ENCODE measurements at regions not wholly inside any gene's neighbourhood (a gene's known extent, or its start where the extent isn't known, plus 50 kb on each side); places are given as distances from the start of the nearest gene placed in this dataset.

- Histone ChIP-seq H3K27ac (no peak overlapping the region), H3K9me3 (replicated peaks) (0 out of 2 replicates have a peak, but pooled peaks cover 3% of the 10 kb centered on the region), H3K36me3 (no peaks in the 10 kb centered on the region), H3K27me3 (0 out of 2 replicates have a peak, but pooled peaks cover 5% of the 10 kb centered on the region), H3K4me1 (no peaks in the 10 kb centered on the region), H3K4me3 (no peak overlapping the region)
- no peak for DNase-seq
Observed at GRCh38 chr20:52410731-52411234, 219.2 kb upstream of the ZFP64 start.

GRCh38 chr20:52410182-52410647 lies 218.6 kb upstream of the ZFP64 start:
- H3K27me3 ChIP-seq: 0 out of 2 replicates have a peak, but pooled peaks cover 5% of the 10 kb centered on the region
- H3K4me3 ChIP-seq: no peak overlapping the region
- H3K4me1 ChIP-seq: no peaks in the 10 kb centered on the region
- H3K9me3 ChIP-seq (replicated peaks): 0 out of 2 replicates have a peak, but pooled peaks cover 3% of the 10 kb centered on the region
- DNase-seq: no peak
- H3K36me3 ChIP-seq: no peaks in the 10 kb centered on the region
- H3K27ac ChIP-seq: no peak overlapping the region

GRCh38 chr20:52405986-52406385 lies 214.4 kb upstream of the ZFP64 start:
- 0 out of 2 replicates have a peak, but pooled peaks cover 3% of the 10 kb centered on the region for H3K9me3 ChIP-seq (replicated peaks)
- H3K27ac ChIP-seq: no peak overlapping the region
- H3K4me3 ChIP-seq: no peak overlapping the region
- no peaks in the 10 kb centered on the region for H3K36me3 ChIP-seq
- no peak for DNase-seq
- 0 out of 2 replicates have a peak, but pooled peaks cover 5% of the 10 kb centered on the region for H3K27me3 ChIP-seq
- H3K4me1 ChIP-seq: no peaks in the 10 kb centered on the region

GRCh38 chr20:52405417-52405816 lies 213.8 kb upstream of the ZFP64 start:
- DNase-seq: no peak
- H3K4me1 ChIP-seq: no peaks in the 10 kb centered on the region
- no peaks in the 10 kb centered on the region for H3K36me3 ChIP-seq
- 0 out of 2 replicates have a peak, but pooled peaks cover 5% of the 10 kb centered on the region for H3K27me3 ChIP-seq
- H3K9me3 ChIP-seq (replicated peaks): 0 out of 2 replicates have a peak, but pooled peaks cover 3% of the 10 kb centered on the region
- no peak overlapping the region for H3K27ac ChIP-seq
- H3K4me3 ChIP-seq: no peak overlapping the region

- Histone ChIP-seq H3K27me3 (0 out of 2 replicates have a peak, but pooled peaks cover 5% of the 10 kb centered on the region), H3K4me3 (no peak overlapping the region), H3K9me3 (replicated peaks) (0 out of 2 replicates have a peak, but pooled peaks cover 3% of the 10 kb centered on the region), H3K36me3 (no peaks in the 10 kb centered on the region), H3K4me1 (no peaks in the 10 kb centered on the region), H3K27ac (no peak overlapping the region)
- DNase-seq: no peak
Observed at GRCh38 chr20:52404671-52405070, 213.1 kb upstream of the ZFP64 start.

GRCh38 chr20:52402950-52403349 lies 211.4 kb upstream of the ZFP64 start:
- H3K4me1 ChIP-seq: no peaks in the 10 kb centered on the region
- DNase-seq: no peak
- no peak overlapping the region for H3K4me3 ChIP-seq
- no peak overlapping the region for H3K27ac ChIP-seq
- no peaks in the 10 kb centered on the region for H3K36me3 ChIP-seq
- H3K27me3 ChIP-seq: no peaks in the 10 kb centered on the region
- H3K9me3 ChIP-seq (replicated peaks): no peaks in the 10 kb centered on the region

GRCh38 chr20:52402514-52402913 lies 210.9 kb upstream of the ZFP64 start:
- no peak overlapping the region for H3K4me3 ChIP-seq
- no peaks in the 10 kb centered on the region for H3K4me1 ChIP-seq
- no peaks in the 10 kb centered on the region for H3K9me3 ChIP-seq (replicated peaks)
- H3K36me3 ChIP-seq: no peaks in the 10 kb centered on the region
- DNase-seq: no peak
- H3K27me3 ChIP-seq: no peaks in the 10 kb centered on the region
- H3K27ac ChIP-seq: no peak overlapping the region

- no peak for DNase-seq
- Histone ChIP-seq H3K27ac (no peak overlapping the region), H3K27me3 (no peaks in the 10 kb centered on the region), H3K4me3 (no peak overlapping the region), H3K36me3 (no peaks in the 10 kb centered on the region), H3K4me1 (no peaks in the 10 kb centered on the region), H3K9me3 (replicated peaks) (no peaks in the 10 kb centered on the region)
Observed at GRCh38 chr20:52401431-52401830, 209.9 kb upstream of the ZFP64 start.

- Histone ChIP-seq H3K27ac (no peak overlapping the region), H3K4me3 (no peak overlapping the region), H3K36me3 (no peaks in the 10 kb centered on the region), H3K4me1 (no peaks in the 10 kb centered on the region), H3K9me3 (replicated peaks) (no peaks in the 10 kb centered on the region), H3K27me3 (no peaks in the 10 kb centered on the region)
- DNase-seq: no peak
Observed at GRCh38 chr20:52399352-52399751, 207.8 kb upstream of the ZFP64 start.

GRCh38 chr20:52389606-52390005 lies 198.0 kb upstream of the ZFP64 start:
- Histone ChIP-seq H3K36me3 (no peaks in the 10 kb centered on the region), H3K27me3 (peaks cover 10% of the 10 kb centered on the region), H3K4me1 (no peaks in the 10 kb centered on the region), H3K4me3 (no peak overlapping the region), H3K27ac (no peak overlapping the region), H3K9me3 (replicated peaks) (no peaks in the 10 kb centered on the region)
- DNase-seq: no peak

GRCh38 chr20:52383995-52384621 lies 192.5 kb upstream of the ZFP64 start:
- DNase-seq: no peak
- Histone ChIP-seq H3K4me3 (no peak overlapping the region), H3K9me3 (replicated peaks) (no peaks in the 10 kb centered on the region), H3K4me1 (no peaks in the 10 kb centered on the region), H3K27ac (no peak overlapping the region), H3K27me3 (peaks cover 6% of the 10 kb centered on the region), H3K36me3 (no peaks in the 10 kb centered on the region)

GRCh38 chr20:52382933-52383332 lies 191.4 kb upstream of the ZFP64 start:
- H3K9me3 ChIP-seq (replicated peaks): no peaks in the 10 kb centered on the region
- no peaks in the 10 kb centered on the region for H3K4me1 ChIP-seq
- H3K4me3 ChIP-seq: no peak overlapping the region
- H3K27ac ChIP-seq: no peak overlapping the region
- no peaks in the 10 kb centered on the region for H3K36me3 ChIP-seq
- DNase-seq: no peak
- H3K27me3 ChIP-seq: peaks cover 6% of the 10 kb centered on the region

- Histone ChIP-seq H3K27me3 (peaks cover 3% of the 10 kb centered on the region; the same call in 1 of the 2 replicates), H3K36me3 (no peaks in the 10 kb centered on the region), H3K4me1 (no peaks in the 10 kb centered on the region), H3K4me3 (no peak overlapping the region), H3K9me3 (replicated peaks) (no peaks in the 10 kb centered on the region), H3K27ac (no peak overlapping the region)
- DNase-seq: peak; percentile 38 to 71
Observed at GRCh38 chr20:52379723-52380336, 188.3 kb upstream of the ZFP64 start.

- no peak for DNase-seq
- H3K27me3 ChIP-seq: no peaks in the 10 kb centered on the region; the same call in 1 of the 2 replicates
- no peaks in the 10 kb centered on the region for H3K36me3 ChIP-seq
Observed at GRCh38 chr20:52372169-52372568, 180.6 kb upstream of the ZFP64 start.

GRCh38 chr20:52365688-52366087 lies 174.1 kb upstream of the ZFP64 start:
- Histone ChIP-seq H3K27me3 (peaks cover 3% of the 10 kb centered on the region; the same call in 1 of the 2 replicates), H3K4me1 (peaks cover 14% of the 10 kb centered on the region), H3K9me3 (replicated peaks) (no peaks in the 10 kb centered on the region), H3K36me3 (no peaks in the 10 kb centered on the region), H3K27ac (no peak overlapping the region), H3K4me3 (no peak overlapping the region)
- DNase-seq: no peak

More at GRCh38 chr20:52372169-52372568, 180.6 kb upstream of the ZFP64 start:
- Histone ChIP-seq H3K4me3 (no peak overlapping the region), H3K27ac (no peak overlapping the region), H3K9me3 (replicated peaks) (no peaks in the 10 kb centered on the region), H3K4me1 (peaks cover 14% of the 10 kb centered on the region)
